ENCODE measurements at regions not wholly inside any gene's neighbourhood (a gene's known extent, or its start where the extent isn't known, plus 50 kb on each side); places are given as distances from the start of the nearest gene placed in this dataset.
"Not testable (repeated sequence)": the region's sequence is repeated elsewhere in the genome, so short reads cannot be mapped to it uniquely, and the experiment has no call there.

DNA sequence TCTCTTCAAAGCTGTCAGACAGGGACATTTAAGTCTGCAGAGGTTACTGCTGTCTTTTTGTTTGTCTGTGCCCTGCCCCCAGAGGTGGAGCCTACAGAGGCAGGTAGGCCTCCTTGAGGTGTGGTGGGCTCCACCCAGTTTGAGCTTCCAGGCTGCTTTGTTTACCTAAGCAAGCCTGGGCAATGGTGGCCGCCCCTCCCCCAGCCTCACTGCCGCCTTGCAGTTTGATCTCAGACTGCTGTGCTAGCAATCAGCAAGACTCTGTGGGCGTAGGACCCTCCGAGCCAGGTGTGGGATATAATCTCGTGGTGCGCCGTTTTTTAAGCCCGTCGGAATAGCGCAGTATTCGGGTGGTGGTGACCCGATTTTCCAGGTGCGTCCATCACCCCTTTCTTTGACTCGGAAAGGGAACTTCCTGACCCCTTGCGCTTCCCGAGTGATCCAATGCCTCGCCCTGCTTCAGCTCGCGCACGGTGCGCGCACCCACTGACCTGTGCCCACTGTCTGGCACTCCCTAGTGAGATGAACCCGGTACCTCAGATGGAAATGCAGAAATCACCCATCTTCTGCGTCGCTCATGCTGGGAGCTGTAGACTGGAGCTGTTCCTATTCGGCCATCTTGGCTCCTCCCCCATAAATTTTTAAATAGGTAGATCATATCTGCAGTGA, 785.1 kb downstream of the TDRD15 start:
- DNase-seq, result not testable (repeated sequence)

DNA sequence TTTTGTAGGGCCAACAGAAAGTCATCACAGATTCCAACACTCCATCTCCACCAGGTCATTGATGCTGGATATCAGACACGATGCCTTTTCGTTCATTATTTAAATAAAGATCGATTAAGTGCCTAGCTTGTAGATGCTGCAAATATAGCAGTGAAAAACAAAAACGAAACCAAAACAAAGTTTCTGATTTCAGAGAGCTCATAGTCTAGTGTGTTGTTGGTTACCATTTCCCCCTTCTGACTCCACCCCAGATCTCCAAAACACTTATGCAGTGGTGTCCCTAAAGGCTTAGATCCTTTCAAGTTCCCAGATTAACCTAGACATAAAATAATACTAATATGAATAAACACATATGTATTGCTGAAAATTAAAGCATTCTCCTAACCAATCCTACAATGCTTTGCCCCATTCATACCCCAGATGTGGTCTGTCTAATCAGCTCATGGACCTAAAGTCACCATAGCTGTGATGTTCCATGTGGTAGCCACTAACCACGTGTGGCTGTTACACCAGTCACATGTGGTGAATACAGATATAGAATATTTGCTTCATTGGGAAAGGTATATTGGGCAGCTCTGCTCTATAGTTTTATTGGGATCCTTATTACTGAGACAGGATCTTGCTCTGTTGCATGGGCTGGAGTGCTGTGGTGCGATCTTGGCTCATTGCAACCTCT, 787.2 kb downstream of the TDRD15 start:
- no peak for DNase-seq

DNA sequence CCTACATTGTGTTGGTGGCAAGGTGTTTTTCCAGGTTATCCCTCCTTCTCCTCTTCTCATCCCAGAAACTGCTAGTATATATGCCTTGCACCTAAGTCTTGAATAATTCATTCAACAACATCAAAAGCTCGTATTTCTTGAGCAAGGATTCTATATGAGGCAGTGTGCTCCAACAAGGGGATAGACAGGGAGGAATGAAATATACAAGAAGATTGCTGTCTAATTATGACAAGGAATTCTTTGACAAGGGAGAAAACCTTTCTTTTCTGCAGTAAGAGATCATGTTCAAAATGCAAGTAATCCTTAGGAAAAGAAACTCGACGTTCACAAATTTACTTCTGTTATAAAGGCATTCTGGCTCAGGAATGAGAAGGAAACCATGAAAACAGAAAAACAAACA, 788.6 kb downstream of the TDRD15 start:
- no peak for DNase-seq

DNA sequence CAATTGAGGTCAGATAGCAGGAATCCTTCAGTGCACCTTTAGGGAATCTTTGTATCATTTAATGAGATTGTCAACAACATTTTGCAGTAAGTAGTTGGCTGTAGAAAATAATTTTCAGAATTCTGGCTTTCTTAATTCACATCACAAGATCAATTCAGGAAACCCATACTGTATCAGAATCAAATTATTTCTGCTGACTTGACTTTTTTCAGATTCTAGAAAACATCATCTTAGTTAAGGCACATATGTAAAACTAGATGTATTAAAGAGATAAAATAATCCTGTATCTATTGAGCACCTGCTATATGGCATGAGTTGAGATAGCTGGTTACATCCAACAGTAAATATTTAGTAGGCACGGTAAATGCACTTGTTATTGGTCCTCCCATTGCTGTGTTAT, 791.4 kb downstream of the TDRD15 start:
- DNase-seq, result no peak

DNA sequence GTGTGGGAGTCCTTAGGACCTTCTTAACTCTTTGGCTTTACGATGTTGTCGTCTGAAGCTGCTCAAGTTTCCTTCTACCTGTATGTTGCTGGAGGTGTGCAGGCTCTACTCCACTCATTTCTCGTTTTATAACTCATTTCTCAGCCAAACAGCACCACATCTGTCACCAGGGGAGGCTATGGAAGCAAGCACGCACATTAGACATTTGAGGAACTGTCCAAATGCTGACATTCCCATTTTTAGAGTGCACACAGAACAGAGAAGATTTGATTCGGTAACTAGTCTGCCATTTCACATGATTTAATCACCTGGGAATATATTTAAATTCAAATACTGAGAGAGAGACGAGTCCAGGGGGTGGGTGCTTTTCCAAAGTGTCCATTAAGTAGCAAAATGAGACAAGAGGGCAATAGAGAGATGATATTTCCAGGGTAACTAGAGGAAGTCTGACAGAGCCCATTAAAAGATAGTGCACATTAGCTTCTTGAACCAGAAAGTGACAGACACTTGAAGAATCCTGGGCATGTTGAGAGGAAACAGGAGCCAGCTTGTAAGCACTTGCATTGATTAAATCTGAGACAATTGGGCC, 793.3 kb downstream of the TDRD15 start:
- DNase-seq, result no peak

DNA sequence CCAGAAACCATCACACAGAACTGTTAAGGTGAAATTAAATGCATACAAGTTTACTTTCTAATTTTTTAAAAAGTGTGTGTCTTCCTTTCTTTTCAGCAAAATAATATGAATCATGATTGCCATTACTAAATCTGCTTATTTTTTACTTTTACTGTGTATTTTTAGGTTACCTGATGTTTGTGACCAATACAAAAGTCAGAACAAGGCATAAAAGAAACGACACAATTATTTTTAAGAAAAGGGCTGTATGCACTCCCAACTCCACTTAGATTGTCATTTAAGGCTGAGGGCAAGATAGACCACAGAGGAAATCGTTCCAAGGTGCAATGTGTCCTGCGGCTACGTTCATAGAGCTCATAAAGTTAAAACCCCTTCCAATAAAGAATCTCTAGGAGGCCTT, 797.0 kb downstream of the TDRD15 start:
- no peak for DNase-seq

DNA sequence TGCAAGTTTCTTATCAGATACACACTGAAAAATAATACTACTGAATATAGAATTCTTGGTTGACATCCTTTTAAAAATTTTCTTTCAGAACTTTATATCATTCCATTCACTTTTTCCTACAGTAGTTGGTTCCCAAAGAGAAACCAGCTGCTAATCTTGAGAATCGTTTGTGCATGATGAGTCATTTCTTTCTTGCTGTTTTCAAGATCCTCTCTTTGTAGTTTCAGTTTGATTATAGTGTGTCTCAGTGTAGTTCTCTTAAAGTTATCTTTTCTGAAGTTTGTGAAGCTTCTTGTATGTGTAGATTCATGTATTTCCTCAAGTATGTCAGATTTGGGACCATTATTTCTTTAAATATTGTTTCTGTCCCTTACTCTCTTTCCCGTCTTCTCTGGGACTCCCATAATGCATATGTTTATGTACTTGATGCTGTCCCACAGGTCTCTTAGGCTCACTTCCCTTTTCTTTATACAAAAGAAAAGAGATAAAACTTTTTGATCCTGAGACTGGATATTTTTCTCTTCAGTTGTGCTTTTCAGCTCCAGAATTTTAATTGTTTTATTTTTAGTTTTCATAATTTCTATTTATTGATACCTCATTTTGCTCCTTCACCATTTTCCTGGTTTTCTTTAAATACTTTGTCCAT, 801.0 kb downstream of the TDRD15 start:
- no peak for DNase-seq

DNA sequence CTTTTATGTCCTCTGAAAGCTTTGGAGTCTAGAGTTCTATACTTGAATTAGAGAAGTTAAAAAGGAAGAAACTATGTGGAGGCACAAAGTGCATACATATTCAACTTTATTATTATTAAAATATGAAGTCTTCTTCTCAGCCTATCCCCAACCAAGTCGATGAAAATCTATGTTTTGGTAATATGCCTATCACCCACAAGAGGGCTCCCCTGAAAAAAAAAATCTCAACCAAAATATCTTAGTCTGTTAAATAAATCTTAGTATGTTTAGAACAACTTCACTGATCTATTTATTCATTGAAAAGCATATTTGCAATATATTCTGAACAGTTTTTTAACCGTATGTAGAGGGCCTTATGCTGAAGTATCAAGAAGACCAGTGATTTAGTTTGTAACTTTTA, 804.5 kb downstream of the TDRD15 start:
- DNase-seq, result no peak

DNA sequence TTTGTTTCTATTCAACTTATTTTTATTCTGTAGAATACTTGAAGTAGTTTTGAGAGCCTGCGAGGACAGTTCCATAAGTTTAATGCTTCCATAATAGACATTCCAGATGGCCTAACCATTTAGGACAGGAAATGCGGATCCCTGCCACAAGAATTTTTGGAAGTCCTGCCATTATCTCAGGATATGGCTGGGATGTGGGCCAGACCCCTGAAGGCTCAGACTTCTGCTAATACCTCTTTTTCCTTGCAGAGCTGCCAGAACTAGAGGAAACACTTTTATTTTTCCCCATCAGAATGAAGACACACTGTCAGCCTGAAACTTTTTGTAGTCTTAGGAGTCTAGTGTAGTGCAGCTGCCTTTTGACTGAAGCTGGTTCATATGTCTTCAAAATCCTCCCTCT, 806.5 kb downstream of the TDRD15 start:
- no peak for DNase-seq

DNA sequence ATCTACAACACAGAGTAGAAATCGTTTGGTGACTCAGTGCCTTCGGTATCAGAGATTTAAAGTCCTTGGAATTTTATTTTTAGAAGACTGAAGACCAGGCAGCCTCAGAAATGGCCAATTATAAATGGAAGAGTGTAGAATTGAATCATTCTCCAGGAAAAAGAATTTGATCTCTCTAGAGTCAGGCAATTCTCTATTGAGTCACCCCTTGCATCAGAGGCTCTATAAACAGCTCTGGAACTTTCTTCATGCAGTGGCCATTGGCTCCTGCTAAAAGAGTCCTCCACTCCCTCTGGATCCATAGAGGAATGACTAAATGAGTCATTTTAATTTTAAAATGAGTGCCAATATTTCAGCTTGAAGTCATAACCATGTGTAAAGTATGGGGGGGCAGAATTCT, 816.2 kb downstream of the TDRD15 start:
- no peak for DNase-seq

DNA sequence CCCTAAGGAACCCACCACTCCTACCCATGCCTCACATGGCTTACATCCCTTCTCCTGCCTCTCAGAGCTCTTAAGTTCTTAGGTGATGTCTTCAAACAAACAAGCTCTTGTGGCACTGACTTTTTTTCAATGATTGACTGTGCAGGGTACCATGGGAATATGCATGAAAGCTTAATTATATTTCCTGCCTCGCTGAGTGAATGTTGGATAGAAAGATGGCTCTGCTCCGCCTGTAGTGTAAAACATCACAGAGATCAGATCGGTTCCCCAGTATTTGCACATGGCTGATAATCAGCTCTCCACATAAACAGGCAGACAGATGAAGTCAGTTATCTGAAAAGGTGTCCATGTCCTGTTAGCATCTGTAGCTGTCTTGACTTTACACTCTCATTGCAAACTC, 820.8 kb downstream of the TDRD15 start:
- DNase-seq, result no peak

DNA sequence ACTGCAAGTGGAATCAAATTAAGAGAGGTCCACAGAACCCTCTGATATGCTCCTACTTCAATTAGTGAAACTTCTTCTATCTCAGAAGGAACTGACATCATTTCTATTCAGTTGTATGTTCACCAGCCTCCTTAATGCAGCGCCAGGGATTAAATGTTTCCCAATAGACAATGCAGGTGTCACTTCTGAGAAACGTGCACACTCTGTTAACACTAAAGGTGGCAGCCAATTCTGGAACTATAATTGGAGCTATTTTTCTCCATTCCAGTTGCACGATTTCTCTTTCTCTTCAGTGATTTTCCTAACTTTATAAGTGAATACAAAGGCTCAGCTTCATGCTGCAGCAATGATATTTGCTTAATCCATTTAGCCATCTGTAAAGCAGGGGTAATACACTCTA, 821.9 kb downstream of the TDRD15 start:
- no peak for DNase-seq

DNA sequence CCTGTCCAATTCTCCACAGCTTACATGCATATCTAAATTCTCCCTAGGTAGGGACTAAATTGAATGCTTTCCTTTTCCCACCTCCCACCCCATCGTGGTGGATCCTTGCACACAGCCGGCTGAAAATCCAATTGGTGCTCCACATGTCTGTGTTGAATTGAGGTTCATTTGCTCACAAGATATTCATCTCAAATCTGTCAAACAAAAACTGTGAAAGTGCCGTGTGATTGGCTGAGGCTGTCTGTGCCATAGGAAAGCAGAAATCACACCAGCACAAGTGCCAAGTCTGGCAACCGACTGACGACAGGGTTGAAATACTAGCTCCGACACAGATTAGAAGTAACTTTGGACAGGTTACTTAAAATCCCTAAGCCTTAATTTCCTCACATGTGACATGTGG, 823.3 kb downstream of the TDRD15 start:
- no peak for DNase-seq

DNA sequence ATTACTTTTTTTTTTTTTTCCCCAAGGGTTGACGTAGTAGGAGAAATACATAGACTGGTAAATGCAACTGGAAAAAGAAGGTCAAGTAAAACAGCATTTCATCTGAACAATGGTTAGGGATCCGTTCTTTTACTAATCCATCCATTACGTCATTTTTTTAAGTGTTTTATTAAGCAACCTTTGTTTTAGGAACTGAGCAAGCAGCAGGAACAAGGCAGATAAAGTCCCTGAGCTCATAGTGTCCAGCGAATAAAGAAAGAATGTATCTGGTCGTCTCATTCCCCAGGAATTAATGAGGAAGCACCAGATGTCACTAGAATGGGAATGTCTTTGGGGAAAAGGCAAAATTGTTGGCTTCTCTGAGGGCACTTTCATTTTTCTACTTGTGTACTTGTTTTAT, 842.4 kb downstream of the TDRD15 start:
- DNase-seq, result no peak

DNA sequence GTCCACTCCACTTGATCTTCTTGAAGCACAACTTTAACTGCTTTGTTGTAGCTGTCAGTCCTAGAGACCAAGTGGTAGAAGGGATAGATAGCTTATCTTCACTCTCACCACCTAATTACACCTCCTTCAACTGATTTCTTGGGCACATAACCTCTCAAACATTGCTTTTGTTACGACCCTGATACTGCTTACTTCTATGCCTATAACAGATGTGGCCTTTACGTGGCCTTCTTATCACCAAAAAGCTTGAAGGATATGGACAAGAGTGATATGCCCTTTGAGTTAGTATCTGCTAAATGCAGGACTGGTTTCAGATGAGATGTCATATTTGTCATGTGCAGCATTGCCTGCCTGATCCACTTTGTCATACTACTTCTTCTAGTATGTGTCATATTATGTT, 847.2 kb downstream of the TDRD15 start:
- DNase-seq, result no peak

DNA sequence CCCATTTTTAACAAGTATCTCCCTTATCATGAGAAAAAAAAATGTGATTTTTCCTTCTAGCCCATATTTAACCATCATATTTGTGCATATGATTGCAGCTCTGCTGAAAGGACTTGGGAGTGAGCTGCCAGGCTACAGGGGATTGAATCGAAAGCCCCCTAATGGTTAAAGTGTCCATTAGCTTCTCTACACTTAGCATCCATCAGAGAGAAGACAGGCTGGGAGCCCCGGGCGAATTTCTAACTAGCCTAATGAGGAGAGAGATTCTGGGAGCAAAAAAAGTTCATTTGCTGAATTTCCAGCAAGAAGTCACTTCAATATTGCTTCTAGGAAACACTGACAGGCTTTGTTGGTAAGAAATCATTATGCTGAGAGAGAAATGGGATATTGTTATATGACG, 848.8 kb downstream of the TDRD15 start:
- no peak for DNase-seq

DNA sequence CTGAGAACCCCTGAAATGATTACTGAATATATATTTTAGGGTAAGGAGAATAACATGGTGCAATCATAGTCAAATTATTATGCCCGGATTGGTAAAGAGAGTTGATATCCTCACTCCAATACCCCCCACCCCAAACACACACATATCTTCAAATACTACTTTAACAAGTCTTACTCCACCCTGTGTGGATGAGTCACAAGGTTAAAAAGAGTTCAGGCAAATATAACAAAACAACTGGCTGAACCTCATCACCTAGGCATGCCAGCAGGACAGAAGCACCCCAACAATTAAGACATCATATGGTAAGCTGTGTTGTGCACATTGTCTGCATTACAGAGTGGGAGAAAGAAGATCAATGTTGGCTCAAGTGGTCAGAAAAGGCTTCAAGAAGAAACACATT, 857.4 kb downstream of the TDRD15 start:
- DNase-seq, result no peak

DNA sequence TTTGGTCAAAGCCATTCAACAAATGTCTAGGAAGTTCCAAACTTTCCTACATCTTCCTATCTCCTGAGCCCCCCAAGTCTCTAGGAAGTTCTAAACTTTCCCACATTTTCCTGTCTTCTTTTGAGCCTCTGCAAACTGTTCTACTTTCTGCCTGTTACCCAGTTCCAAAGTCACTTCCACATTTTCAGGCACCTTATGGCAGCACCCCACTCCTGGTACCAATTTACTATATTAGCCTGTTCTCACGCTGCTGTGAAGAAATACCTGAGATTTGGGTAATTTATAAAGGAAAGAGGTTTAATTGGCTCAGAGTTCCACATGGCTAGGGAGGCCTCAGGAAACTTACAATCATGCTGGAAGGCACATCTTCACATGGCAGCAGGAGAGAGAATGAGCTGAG, 869.2 kb downstream of the TDRD15 start:
- DNase-seq, result no peak

DNA sequence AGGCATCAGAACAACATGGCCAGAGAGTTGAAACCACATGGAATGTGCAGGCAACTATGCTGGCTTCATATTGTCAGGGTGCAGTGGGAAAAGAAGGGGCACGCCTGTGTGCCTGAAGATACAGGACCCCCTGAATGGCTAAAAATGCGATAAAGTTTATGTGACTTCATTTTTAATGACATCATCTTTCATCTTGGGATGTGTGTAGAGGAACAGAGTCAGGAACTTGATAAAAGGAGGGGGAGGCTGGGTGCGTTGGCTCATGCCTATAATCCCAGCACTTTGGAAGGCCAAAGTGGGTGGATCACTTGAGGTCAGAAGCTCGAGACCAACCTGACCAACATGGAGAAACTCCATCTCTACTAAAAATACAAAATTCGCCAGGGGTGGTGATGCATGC, 872.6 kb downstream of the TDRD15 start:
- no peak for DNase-seq

DNA sequence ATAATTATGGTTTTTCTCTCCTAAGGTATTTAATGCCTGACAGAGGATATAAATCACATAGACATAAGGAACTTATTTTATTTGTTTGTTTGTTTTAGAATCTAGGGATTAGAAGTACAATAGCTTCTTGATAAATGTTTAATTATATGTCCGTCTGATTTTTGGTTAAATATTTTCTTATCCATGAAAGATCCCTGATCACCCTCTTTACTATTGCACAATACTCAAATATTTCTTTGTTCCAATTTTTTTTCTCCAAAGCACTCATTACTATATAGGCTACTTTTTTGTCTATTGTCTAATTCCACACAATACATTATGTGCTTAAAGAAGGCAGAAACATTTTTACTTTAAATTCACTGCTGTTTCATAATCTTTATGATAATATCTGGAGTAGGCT, 875.8 kb downstream of the TDRD15 start:
- DNase-seq, result no peak

DNA sequence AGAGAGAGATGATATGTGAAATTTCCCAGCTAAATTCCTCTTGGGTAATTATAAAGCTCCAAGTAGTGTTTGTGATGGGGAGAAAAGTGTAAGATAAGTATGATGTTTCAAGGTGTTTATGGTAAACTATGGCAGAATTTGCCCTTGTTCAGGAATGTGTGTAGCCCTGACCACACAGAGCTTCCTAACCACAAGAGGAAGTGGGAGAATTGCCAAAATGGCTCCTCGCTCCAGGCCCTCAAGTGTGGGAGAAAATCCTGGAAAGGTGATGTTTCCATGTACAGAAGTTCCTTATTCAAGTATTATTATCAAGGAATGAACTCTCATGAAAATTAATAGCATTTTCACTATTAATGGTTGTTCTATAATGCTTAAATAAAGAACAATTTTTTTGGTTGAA, 878.3 kb downstream of the TDRD15 start:
- no peak for DNase-seq

DNA sequence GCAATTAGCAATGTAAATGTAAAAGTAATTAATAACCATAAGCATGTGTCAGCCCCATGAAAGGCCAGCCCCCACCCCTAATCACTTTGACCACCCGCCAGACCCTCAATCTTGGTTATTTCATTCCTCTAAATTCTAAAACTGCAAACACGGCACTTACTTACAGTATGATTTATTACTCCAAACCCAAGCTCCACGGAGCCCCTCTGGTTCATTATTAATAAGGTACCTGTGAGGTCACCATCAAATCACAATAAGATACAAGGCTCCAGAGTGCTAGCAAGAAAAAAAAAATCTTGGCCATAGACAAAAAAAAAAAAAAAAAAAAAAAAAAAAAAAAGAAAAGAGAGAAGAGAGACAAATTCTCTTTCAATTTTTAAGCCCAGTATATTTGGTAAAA, 879.5 kb downstream of the TDRD15 start:
- no peak for DNase-seq

DNA sequence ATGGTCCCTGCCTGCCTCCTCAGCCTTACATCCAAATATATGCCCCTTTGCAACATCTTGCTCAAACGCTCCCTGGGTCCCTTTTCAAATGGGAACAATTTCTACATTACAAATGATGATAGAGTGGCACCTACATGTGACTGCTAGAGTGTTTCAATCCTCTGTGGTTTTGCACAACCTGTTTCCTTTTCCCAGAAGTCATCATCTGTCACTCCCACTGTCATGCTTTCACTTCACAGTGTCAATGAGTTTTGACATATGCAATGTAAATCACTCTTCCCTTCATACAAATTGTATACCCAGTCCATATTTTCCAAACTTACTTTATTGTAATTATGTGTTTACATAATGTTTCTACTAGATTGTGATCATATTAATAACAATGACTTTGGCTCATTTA, 887.3 kb downstream of the TDRD15 start:
- DNase-seq, result no peak

DNA sequence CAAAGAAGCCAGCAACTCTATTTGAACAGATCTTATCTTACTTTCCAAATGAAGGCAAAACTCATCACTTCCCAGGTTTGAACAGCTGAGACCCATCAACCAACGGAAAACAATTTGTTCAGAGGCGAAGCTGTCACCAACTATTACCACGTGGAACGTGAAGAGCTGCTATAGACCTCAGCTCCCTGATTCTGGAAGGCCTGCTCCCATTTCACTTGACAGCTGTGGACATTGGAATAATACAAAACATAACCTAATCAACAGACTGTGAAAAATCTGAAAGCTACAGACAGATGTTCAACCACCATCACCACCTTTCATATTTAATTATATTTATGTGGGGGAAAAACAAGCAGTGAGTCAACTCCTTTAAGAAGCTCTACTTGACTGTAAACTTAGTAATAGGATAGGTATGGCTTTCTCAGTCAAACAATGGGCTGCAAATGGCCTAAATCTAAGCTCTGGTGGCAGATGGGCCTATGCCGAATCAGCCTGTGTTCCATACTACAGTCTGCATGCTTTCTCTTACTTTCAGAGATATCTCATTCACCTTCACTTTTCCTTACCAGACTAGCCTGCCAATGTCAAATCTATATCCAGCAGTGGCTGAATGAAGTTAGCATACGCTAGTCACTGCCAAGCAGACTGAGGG, 896.4 kb downstream of the TDRD15 start:
- DNase-seq, result no peak

Measured in stimulated activated naive CD4-positive, alpha-beta T cell (primary cell).